ENCODE measurements at regions not wholly inside any gene's neighbourhood (a gene's known extent, or its start where the extent isn't known, plus 50 kb on each side); places are given as distances from the start of the nearest gene placed in this dataset.

GRCh38 chr22:47783433-47784366, 1021.2 kb downstream of the TBC1D22A start:
- TF ChIP-seq CTCF (conservative IDR thresholded peaks at IDR 0.05), result no peak
- no peaks in the 10 kb centered on the region for H3K4me1 Mint-ChIP-seq
- no peaks in the 10 kb centered on the region for H3K36me3 Mint-ChIP-seq (ENCODE audit: low read depth)
- no peaks in the 10 kb centered on the region for H3K27me3 Mint-ChIP-seq (ENCODE audit: low read depth)
- DNase-seq (ENCODE audit: low read depth, low spot score), result no peak
- no peak overlapping the region for H3K27ac Mint-ChIP-seq (ENCODE audit: unreplicated experiment)
- H3K4me3 Mint-ChIP-seq, result no peak overlapping the region
- peaks cover 6% of the 10 kb centered on the region for H3K9me3 Mint-ChIP-seq

- Mint-ChIP-seq H3K4me1 (no peaks in the 10 kb centered on the region), H3K4me3 (no peak overlapping the region), H3K9me3 (peaks cover 6% of the 10 kb centered on the region), H3K27ac (ENCODE audit: unreplicated experiment) (no peak overlapping the region), H3K27me3 (ENCODE audit: low read depth) (no peaks in the 10 kb centered on the region), H3K36me3 (ENCODE audit: low read depth) (no peaks in the 10 kb centered on the region)
- no peak for DNase-seq (ENCODE audit: low read depth, low spot score)
- TF ChIP-seq CTCF (conservative IDR thresholded peaks at IDR 0.05), result no peak
These were observed 1020.1 kb downstream of the TBC1D22A start for GRCh38 chr22:47782328-47783075.

- Mint-ChIP-seq H3K27ac (ENCODE audit: unreplicated experiment) (no peak overlapping the region), H3K4me1 (no peaks in the 10 kb centered on the region)
These were observed 1019.1 kb downstream of the TBC1D22A start for GRCh38 chr22:47781427-47782111.

GRCh38 chr22:47781024-47781423, 1018.6 kb downstream of the TBC1D22A start:
- no peaks in the 10 kb centered on the region for H3K36me3 Mint-ChIP-seq (ENCODE audit: low read depth)
- H3K4me3 Mint-ChIP-seq, result no peak overlapping the region
- H3K9me3 Mint-ChIP-seq, result peaks cover 5% of the 10 kb centered on the region
- no peaks in the 10 kb centered on the region for H3K27me3 Mint-ChIP-seq (ENCODE audit: low read depth)
- DNase-seq (ENCODE audit: low read depth, low spot score), result no peak
- TF ChIP-seq CTCF (conservative IDR thresholded peaks at IDR 0.05), result no peak
- no peak overlapping the region for H3K27ac Mint-ChIP-seq (ENCODE audit: unreplicated experiment)
- no peaks in the 10 kb centered on the region for H3K4me1 Mint-ChIP-seq

More at GRCh38 chr22:47781427-47782111, 1019.1 kb downstream of the TBC1D22A start:
- Mint-ChIP-seq H3K9me3 (peaks cover 6% of the 10 kb centered on the region), H3K4me3 (no peak overlapping the region), H3K36me3 (ENCODE audit: low read depth) (no peaks in the 10 kb centered on the region), H3K27me3 (ENCODE audit: low read depth) (no peaks in the 10 kb centered on the region)
- no peak for TF ChIP-seq CTCF (conservative IDR thresholded peaks at IDR 0.05)
- DNase-seq (ENCODE audit: low read depth, low spot score), result no peak

GRCh38 chr22:47780281-47780875, 1017.9 kb downstream of the TBC1D22A start:
- Mint-ChIP-seq H3K27me3 (ENCODE audit: low read depth) (no peaks in the 10 kb centered on the region), H3K9me3 (peaks cover 3% of the 10 kb centered on the region), H3K4me1 (no peaks in the 10 kb centered on the region), H3K27ac (ENCODE audit: unreplicated experiment) (no peak overlapping the region), H3K4me3 (no peak overlapping the region), H3K36me3 (ENCODE audit: low read depth) (no peaks in the 10 kb centered on the region)
- TF ChIP-seq CTCF (conservative IDR thresholded peaks at IDR 0.05), result no peak
- no peak for DNase-seq (ENCODE audit: low read depth, low spot score)

Data from neural crest cell (in vitro differentiated cells).